NCI-H2107 (cell line): ENCODE measurements at regions not wholly inside any gene's neighbourhood (a gene's known extent, or its start where the extent isn't known, plus 50 kb on each side); places are given as distances from the start of the nearest gene placed in this dataset.

ENCODE experiments used
- DNase-seq: peaks from one replicate; lab custom pipeline; 2025; lab: John Stamatoyannopoulos, UW

- DNase-seq: no peak
Observed at GRCh38 chr12:114302606-114303315, 103.2 kb downstream of the TBX5 start.

DNA sequence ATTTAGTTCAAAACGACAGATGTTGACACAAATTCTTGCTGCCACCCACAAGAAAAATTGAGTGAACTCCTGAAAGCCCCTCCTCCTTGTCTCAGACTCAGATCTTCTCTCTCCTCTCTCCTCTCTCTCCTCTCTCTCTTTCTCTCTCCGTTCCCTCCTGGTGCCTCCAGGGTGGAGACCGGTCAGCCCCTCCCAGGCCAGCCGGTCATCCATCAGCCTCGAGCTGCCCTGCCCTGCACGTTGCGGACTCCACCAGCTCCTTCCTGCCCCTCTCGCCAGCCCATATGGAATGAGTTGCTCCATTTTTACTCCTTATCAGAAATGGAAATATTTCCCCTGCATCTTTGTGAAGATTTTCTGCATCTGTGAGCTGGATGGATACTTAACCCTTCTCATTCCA is 103.8 kb downstream of the TBX5 start:
- no peak for DNase-seq

- DNase-seq: no peak
Observed at GRCh38 chr12:114294303-114294685, 111.7 kb downstream of the TBX5 start.

GRCh38 chr12:114293571-114294302 is 112.2 kb downstream of the TBX5 start:
- DNase-seq: no peak

DNA sequence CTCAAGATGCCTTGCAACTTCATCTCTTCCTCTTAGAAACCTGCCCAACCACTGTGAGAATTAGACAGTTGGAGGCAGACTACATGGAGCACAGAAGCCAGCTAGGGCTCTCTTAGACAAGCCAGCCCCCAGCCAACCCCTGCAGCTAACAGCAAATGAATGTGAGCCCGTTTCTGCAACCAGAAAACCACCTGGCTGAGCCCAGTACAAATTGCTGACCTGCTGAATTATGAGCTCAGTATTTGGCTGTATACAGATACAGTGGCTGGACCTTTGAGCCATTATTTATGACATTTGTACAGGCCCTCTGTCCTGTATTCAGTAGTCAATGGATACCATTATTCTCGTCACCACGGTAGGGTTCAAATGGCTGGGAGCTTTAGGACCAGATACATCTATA is 112.9 kb downstream of the TBX5 start:
- no peak for DNase-seq

- DNase-seq: no peak
Observed at GRCh38 chr12:114291389-114292060, 114.4 kb downstream of the TBX5 start.

DNA sequence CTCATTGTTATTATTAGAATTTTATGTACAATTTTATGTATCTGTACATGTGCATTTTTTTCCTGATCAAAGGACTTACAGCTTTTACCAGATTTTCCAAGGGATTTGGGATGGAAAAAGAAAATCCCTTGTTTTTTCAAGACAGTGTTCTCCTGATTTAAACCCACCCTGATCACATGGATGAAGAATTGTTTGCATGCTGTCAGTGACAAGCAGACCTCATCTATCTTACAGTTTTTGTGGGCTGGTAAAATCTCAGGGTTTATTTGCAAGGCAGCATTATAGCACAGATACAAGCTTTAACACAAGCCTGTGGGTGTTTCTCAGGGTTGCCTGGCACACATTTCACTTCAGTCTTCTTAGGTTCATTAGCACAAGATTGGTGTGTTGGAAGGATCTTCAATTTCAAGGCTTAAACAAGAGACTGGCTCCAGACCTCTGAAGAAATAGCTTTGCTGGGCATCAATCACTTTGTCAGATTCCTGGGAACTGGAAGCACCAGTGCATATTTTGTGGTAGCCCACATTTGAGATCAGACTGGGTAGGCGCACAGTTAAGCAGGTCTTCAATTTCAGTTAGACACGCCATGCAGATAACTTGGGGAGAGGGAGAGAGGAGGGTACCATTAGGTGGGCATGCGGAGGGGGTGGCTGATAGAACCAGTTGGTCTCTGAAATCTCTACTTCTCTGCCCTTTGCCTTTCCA is 118.0 kb downstream of the TBX5 start:
- no peak for DNase-seq

DNA sequence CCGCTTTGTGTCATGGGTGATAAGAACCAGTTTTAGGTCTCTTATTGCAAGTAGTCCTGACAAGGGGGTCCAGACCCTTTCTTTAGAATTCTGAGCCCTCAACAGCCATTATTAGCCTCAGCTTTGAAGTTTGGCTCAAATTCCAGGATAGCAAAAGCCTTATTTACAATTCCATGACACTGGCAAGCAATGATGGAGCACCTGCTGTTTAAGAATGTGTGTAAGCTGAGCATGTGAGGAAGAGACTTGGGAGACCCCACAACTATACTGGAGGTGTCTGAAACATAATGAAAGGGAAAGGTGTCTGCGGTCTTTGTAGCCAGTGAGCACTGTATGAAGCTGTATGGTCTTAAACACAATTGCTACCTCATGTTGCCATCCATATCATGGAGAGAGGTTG is 119.8 kb downstream of the TBX5 start:
- no peak for DNase-seq

DNA sequence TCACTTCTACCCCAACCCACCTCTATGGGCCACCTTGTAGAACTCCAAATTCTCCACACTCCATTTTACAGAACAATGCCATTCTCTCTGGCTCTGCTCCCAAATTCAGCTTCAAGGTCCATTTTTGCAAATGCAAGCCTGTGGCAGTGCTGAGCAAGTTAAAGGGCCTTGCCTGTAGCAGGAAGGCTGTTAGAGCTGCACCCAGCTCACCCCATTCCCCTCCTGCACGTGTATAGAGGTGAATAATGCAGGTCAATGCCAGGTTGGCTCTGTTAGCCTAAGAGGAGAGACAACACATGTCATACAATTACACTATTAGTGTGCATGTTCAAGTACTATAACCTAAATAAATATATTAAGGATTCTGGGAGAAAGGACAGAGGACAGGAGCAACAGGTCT is 120.4 kb downstream of the TBX5 start:
- DNase-seq: no peak

DNA sequence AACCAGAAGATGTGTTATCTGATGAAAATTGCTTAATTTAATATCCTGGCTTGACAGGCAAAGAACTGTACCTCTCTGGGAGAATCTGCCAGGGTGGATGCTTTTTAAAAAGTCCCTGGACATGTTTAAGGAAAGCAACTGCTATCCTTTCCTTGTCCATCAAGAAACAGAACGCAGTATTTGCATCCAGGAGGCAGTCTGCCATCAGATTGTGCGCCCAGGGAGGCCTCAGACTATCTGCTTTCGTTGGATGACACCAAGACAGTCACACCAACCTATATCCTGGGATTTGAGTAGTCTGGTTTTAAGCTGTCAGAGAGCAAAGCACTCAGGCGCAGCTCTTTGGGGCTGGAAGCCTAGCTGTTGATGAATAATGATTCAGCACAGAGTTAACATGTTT is 121.9 kb downstream of the TBX5 start:
- DNase-seq: no peak

- DNase-seq: no peak
Observed at GRCh38 chr12:114275932-114276785, 129.8 kb downstream of the TBX5 start.

DNA sequence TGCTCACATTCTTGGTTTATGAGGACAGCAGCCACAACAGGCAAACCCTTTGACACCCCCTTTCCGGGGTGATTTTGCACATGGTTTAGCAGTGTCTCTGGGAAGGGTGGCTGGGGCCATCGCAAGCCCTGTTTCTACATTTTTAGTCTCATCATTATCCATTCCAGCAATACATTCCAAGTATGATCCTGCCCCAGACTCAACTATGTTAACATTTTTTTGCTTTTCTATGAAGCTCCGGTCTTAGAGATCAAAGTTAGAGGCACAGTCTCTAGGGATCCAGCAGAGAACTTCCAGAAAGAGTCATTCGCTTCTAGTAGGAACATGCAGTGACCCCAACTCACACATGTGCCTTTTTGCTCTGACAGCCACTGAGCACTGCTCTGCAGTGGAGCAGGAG is 130.9 kb downstream of the TBX5 start:
- DNase-seq: no peak

GRCh38 chr12:114274131-114274530 is 131.8 kb downstream of the TBX5 start:
- DNase-seq: no peak

GRCh38 chr12:114272605-114273004 is 133.3 kb downstream of the TBX5 start:
- DNase-seq: no peak

DNA sequence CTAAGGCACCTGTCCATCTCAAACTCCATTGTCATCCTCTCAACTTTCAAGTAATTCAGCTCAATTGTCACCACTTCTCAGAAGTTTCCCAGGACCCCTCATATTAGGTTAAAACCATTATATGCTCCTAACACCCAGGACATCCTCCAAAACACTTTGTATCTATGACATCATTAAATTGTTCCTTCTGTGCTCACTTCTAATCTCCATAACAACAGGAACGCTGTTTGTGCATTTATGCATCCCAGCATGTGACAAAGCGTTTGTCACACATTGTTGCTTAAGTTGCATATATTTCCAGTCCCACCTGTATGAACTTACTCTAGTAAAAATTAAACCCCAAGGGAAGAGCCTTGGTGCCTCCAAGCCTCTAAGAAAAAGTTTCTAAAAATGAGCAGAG is 133.9 kb downstream of the TBX5 start:
- no peak for DNase-seq

DNA sequence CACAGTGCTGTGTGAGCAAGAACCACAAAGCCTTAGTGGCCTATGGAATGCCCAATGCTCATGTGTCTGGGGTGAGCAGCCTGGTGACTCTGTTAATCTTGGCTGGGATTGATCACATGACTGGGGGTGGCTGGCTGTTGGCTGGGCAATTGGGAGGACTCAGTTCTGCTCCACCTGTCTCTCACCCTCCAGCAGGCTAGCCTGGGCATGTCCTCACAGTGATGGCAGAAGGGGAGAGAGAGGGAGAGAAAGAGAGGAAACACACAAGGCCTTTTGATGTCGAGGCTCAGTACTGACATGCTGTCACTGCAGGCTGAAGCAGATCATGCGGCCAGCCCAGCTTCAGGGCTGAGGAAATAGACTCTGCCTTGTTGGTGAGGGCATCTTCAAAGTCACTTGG is 136.8 kb downstream of the TBX5 start:
- DNase-seq: no peak

DNA sequence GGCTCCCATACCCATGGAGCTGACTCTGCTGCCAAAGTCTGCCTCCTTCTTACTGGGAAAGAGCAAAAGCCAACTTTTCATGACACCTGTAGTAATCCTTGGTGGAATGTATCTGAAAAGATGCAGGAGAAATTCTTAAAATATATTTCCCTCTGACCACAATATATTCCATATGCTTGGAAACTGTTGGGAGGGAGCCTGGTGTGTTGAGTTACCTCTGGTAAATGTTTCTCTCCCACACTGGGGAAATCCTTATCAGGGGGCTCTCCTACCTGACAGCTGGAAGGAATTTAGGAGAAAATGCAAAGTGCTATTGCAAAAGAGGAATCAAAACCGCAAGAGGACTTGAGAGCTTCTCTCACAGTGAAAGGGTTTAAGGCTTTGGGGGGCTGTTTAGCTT is 139.4 kb downstream of the TBX5 start:
- DNase-seq: no peak

GRCh38 chr12:114265036-114265435 is 140.9 kb downstream of the TBX5 start:
- no peak for DNase-seq

DNA sequence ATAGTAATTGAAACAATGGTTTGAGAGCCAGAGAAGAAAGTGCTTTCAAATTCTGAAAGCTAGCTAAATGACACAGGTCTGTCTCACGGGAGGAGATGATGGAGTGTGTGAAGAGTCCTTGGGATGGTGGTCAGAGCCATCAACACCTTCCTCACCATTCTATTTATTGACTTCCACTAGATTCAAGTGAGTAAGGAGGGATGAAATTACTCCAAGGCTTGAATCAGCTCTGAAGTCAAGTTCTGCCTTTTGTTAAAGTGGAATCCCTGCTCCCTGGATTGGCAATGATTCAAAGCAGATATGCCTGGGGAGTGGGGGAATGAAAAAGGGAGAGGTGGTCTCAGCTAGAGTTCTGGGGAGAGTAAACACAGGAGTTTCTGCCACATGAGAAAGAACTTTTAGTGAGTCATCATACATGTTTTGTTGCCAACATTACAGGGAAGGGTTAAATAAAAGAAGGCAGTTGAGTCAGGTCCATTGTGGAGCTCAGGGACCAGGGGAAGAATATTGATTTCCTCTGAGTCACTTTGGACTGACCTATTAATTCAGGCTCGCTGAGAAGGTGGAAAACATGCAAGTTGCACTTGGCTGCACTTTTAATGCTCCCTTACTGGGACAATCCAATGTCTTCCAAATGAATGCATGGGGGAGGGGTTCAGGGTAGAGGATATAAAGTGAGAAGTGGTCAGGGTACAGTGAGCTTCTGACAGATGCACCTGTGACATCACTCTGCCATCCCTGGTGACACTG is 142.7 kb downstream of the TBX5 start:
- no peak for DNase-seq

- DNase-seq: no peak
Observed at GRCh38 chr12:114257687-114258086, 148.3 kb downstream of the TBX5 start.

- DNase-seq: no peak
Observed at GRCh38 chr12:114254998-114255397, 150.9 kb downstream of the TBX5 start.
